ENCODE measurements at regions not wholly inside any gene's neighbourhood (a gene's known extent, or its start where the extent isn't known, plus 50 kb on each side); places are given as distances from the start of the nearest gene placed in this dataset.

DNA sequence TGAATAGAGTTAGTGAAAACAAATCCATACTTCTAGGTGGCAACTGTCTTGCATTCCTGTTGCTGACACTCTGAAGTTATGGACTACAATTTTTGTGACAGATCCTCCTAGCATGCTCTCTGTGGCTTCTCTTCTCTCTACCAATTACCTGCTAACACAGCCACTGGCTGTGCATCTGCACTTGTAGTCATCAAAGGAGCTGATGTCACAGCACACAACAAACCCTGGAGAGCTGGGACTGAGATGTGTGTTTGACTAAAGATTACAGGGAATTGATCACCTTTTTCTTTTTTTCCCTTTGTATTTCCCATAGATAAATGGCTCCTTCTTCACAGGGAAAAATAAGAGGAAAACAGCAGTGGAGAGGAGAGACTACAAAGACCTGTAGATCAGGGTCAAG is 278.4 kb upstream of the CCDC54 start:
- no peaks in the 10 kb centered on the region for H3K4me1 ChIP-seq (ENCODE audit: insufficient read depth, low read length, severe bottlenecking)
- no peaks in the 10 kb centered on the region for H3K9me2 ChIP-seq (ENCODE audit: low read depth, low read length)
- H3K4me3 ChIP-seq (ENCODE audit: low read depth, low read length, poor library complexity, severe bottlenecking): no peak overlapping the region
- H3K27ac ChIP-seq (ENCODE audit: low read depth, low read length, poor library complexity, severe bottlenecking): no peak overlapping the region
- TF ChIP-seq EZH2 (IDR thresholded peaks at IDR 0.05; ENCODE audit: borderline replicate concordance, low read length): no peak
- TF ChIP-seq, protein P1, sequence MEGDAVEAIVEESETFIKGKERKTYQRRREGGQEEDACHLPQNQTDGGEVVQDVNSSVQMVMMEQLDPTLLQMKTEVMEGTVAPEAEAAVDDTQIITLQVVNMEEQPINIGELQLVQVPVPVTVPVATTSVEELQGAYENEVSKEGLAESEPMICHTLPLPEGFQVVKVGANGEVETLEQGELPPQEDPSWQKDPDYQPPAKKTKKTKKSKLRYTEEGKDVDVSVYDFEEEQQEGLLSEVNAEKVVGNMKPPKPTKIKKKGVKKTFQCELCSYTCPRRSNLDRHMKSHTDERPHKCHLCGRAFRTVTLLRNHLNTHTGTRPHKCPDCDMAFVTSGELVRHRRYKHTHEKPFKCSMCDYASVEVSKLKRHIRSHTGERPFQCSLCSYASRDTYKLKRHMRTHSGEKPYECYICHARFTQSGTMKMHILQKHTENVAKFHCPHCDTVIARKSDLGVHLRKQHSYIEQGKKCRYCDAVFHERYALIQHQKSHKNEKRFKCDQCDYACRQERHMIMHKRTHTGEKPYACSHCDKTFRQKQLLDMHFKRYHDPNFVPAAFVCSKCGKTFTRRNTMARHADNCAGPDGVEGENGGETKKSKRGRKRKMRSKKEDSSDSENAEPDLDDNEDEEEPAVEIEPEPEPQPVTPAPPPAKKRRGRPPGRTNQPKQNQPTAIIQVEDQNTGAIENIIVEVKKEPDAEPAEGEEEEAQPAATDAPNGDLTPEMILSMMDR (IDR thresholded peaks at IDR 0.05; ENCODE audit: low read length): no peak
- H4K20me1 ChIP-seq (ENCODE audit: insufficient read depth, low read length): no peaks in the 10 kb centered on the region
- no peak overlapping the region for H2AFZ ChIP-seq (ENCODE audit: low read length)
- no peaks in the 10 kb centered on the region for H3K36me3 ChIP-seq (ENCODE audit: insufficient read depth, low read length)
- no peak overlapping the region for H3K4me2 ChIP-seq (ENCODE audit: low read length)
- no peaks in the 10 kb centered on the region for H3K79me2 ChIP-seq (ENCODE audit: insufficient read depth, low read length)
- H3F3A ChIP-seq (ENCODE audit: insufficient read depth, low read length): no peaks in the 10 kb centered on the region
- no peaks in the 10 kb centered on the region for H3K27me3 ChIP-seq (ENCODE audit: insufficient read depth, low read length)
- H3K9ac ChIP-seq (ENCODE audit: low read length): no peak overlapping the region
- H3K9me3 ChIP-seq (ENCODE audit: low read length): no peaks in the 10 kb centered on the region

DNA sequence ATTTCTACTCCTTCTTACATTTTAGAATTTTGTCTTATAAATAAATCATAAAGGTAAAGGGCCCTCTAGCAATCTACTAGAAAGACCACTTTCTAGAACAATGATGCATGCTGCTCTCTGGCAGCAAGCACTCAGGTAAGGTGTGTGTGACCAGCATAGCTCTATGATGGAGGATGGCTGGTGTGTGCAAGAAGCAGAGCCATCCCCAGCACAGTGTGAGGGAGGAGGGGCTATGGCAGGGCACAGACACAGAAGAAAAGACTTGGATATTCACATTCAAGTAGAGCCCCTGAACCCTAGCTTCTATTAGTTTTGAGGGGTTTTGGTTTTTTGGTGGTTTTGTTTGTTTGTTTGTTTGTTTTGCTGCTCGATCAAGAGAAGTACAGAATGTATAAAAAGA is 277.1 kb upstream of the CCDC54 start:
- H3F3A ChIP-seq (ENCODE audit: insufficient read depth, low read length): no peaks in the 10 kb centered on the region
- H3K9ac ChIP-seq (ENCODE audit: low read length): no peak overlapping the region
- H4K20me1 ChIP-seq (ENCODE audit: insufficient read depth, low read length): no peaks in the 10 kb centered on the region
- H3K4me1 ChIP-seq (ENCODE audit: insufficient read depth, low read length, severe bottlenecking): no peaks in the 10 kb centered on the region
- H3K9me2 ChIP-seq (ENCODE audit: low read depth, low read length): no peaks in the 10 kb centered on the region
- TF ChIP-seq, protein P1 (IDR thresholded peaks at IDR 0.05; ENCODE audit: low read length): no peak
- no peak for TF ChIP-seq EZH2 (IDR thresholded peaks at IDR 0.05; ENCODE audit: borderline replicate concordance, low read length)
- H3K36me3 ChIP-seq (ENCODE audit: insufficient read depth, low read length): no peaks in the 10 kb centered on the region
- no peak overlapping the region for H2AFZ ChIP-seq (ENCODE audit: low read length)
- no peak overlapping the region for H3K4me2 ChIP-seq (ENCODE audit: low read length)
- no peaks in the 10 kb centered on the region for H3K79me2 ChIP-seq (ENCODE audit: insufficient read depth, low read length)
- H3K4me3 ChIP-seq (ENCODE audit: low read depth, low read length, poor library complexity, severe bottlenecking): no peak overlapping the region
- no peaks in the 10 kb centered on the region for H3K9me3 ChIP-seq (ENCODE audit: low read length)
- H3K27me3 ChIP-seq (ENCODE audit: insufficient read depth, low read length): no peaks in the 10 kb centered on the region
- H3K27ac ChIP-seq (ENCODE audit: low read depth, low read length, poor library complexity, severe bottlenecking): no peak overlapping the region

DNA sequence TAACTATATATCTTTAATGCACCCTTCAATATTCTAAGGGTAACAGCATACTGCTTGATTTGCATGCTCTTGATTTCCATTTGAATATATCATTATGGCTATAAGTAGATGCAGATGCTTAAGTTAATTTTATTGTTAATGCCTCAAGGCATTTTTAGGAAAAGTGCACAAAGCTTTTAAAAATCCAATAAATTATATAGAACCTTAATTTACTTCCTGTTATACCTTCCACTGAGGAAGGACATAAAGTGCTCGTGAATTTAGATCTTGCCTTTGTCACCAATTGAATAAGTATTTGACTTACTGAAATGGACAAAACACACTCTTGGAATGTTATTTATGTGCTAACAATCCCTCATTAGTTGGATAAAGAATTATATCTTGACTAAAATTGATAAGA is 276.7 kb upstream of the CCDC54 start:
- Histone ChIP-seq H3K27me3 (ENCODE audit: insufficient read depth, low read length) (no peaks in the 10 kb centered on the region), H3K4me3 (ENCODE audit: low read depth, low read length, poor library complexity, severe bottlenecking) (no peak overlapping the region), H3K36me3 (ENCODE audit: insufficient read depth, low read length) (no peaks in the 10 kb centered on the region), H3K9me3 (ENCODE audit: low read length) (no peaks in the 10 kb centered on the region), H3K4me2 (ENCODE audit: low read length) (no peak overlapping the region), H3K79me2 (ENCODE audit: insufficient read depth, low read length) (no peaks in the 10 kb centered on the region), H3K4me1 (ENCODE audit: insufficient read depth, low read length, severe bottlenecking) (no peaks in the 10 kb centered on the region), H2AFZ (ENCODE audit: low read length) (no peak overlapping the region), H4K20me1 (ENCODE audit: insufficient read depth, low read length) (no peaks in the 10 kb centered on the region), H3K9me2 (ENCODE audit: low read depth, low read length) (no peaks in the 10 kb centered on the region), H3K9ac (ENCODE audit: low read length) (no peak overlapping the region), H3F3A (ENCODE audit: insufficient read depth, low read length) (no peaks in the 10 kb centered on the region), H3K27ac (ENCODE audit: low read depth, low read length, poor library complexity, severe bottlenecking) (no peak overlapping the region)
- TF ChIP-seq EZH2 (IDR thresholded peaks at IDR 0.05; ENCODE audit: borderline replicate concordance, low read length): no peak
- TF ChIP-seq, protein P1 (IDR thresholded peaks at IDR 0.05; ENCODE audit: low read length): no peak

All from OCI-LY1 (cell line).